OCI-LY1 (cell line): ENCODE measurements at regions not wholly inside any gene's neighbourhood (a gene's known extent, or its start where the extent isn't known, plus 50 kb on each side); places are given as distances from the start of the nearest gene placed in this dataset.

Experiments
- CTCF ChIP-seq: fragments of 200-600 bp; sonication (generic), shearing (Covaris generic); IDR thresholded peaks from 2 replicates; pipeline ENCODE4 v1.5.1; 2017; ENCODE audit warnings: mild to moderate bottlenecking, antibody characterized with exemption, low read length, moderate library complexity, mixed read lengths
- EZH2 ChIP-seq: fragments of 200-600 bp; sonication (generic), shearing (Covaris generic); IDR thresholded peaks from 2 replicates; pipeline ENCODE4 v1.8.0; 2017; ENCODE audit warnings: borderline replicate concordance, mixed run types, mild to moderate bottlenecking, antibody characterized with exemption, low read length, moderate library complexity, mixed read lengths

GRCh38 chr6:100965067-100965466 lies 83.9 kb upstream of the ASCC3 start:
- no peak for TF ChIP-seq CTCF
- no peak for TF ChIP-seq EZH2
